ENCODE measurements at regions not wholly inside any gene's neighbourhood (a gene's known extent, or its start where the extent isn't known, plus 50 kb on each side); places are given as distances from the start of the nearest gene placed in this dataset.

- Histone ChIP-seq H3K4me1 (replicated peaks in 1 of 2; ENCODE audit: control insufficient read depth in 2 of 2, insufficient read depth in 2 of 2, low read length in 2 of 2) (no peaks in the 10 kb centered on the region), H3K27ac (ENCODE audit: extremely low read depth, low read depth, low read length) (no peak overlapping the region), H3K27me3 (ENCODE audit: control insufficient read depth in 2 of 2, insufficient read depth in 2 of 2, low read length in 2 of 2) (no peaks in the 10 kb centered on the region), H3K4me2 (ENCODE audit: insufficient read depth, low read length) (no peak overlapping the region), H4K20me1 (replicated peaks; ENCODE audit: control insufficient read depth, insufficient read depth, low read length) (no peaks in the 10 kb centered on the region), H3K79me2 (ENCODE audit: control insufficient read depth, insufficient read depth, low read length) (no peaks in the 10 kb centered on the region), H3K4me3 (no peak overlapping the region), H3K9me1 (ENCODE audit: control insufficient read depth, insufficient read depth, low read length) (no peaks in the 10 kb centered on the region), H3K36me3 (ENCODE audit: control insufficient read depth, insufficient read depth, low read length) (no peaks in the 10 kb centered on the region), H3K9me3 (replicated peaks; ENCODE audit: control insufficient read depth, insufficient read depth, low read depth, low read length) (no peaks in the 10 kb centered on the region), H3K9ac (ENCODE audit: insufficient read depth in 1 of 2, low read depth in 2 of 2, low read length in 2 of 2) (no peak overlapping the region), H2AFZ (ENCODE audit: low read depth, low read length) (no peak overlapping the region)
- WGBS (ENCODE audit: insufficient coverage, low coverage, missing lambda C conversion rate) = no CpG with 5 or more reads among the region's 1 CpG
- FAIRE-seq (no peak), DNase-seq (ENCODE audit: extremely low read depth in 1 of 4, low spot score in 3 of 4) (no peak), ATAC-seq (no peak)
- intact Hi-C loops (cut with micrococcal nuclease) (no loop called here), in situ Hi-C loops (cut with MboI) (no loop called here)
- no TSS peak for BruUV-seq (replicated peaks)
- POLR2A ChIA-PET = no interaction called here
- TF ChIP-seq TGIF2 (CRISPR knock-in tag; IDR thresholded peaks at IDR 0.05) = no peak
- TF ChIP-seq POLR3A (IDR thresholded peaks at IDR 0.05; ENCODE audit: borderline replicate concordance, extremely low read depth, insufficient read depth, insufficient read length) = no peak
- TF ChIP-seq RBM15 (IDR thresholded peaks at IDR 0.05; ENCODE audit: insufficient read depth, low read length) = no peak
- no peak for TF ChIP-seq SMAD2 (IDR thresholded peaks at IDR 0.05; ENCODE audit: low read depth, low read length)
- TF ChIP-seq BHLHE40 (IDR thresholded peaks at IDR 0.05; ENCODE audit: low read length) = no peak
- no peak for TF ChIP-seq SRSF1 (IDR thresholded peaks at IDR 0.05; ENCODE audit: low read depth, low read length)
- TF ChIP-seq FUS (optimal IDR thresholded peaks at IDR 0.05; ENCODE audit: low read depth, low read length) = no peak
- no peak for TF ChIP-seq SRSF9 (IDR thresholded peaks at IDR 0.05; ENCODE audit: borderline replicate concordance, low read depth, low read length)
- no peak for TF ChIP-seq MXD1 (CRISPR knock-in tag; IDR thresholded peaks at IDR 0.05; ENCODE audit: borderline replicate concordance, poor library complexity, severe bottlenecking)
- TF ChIP-seq FOXK1 (CRISPR knock-in tag; IDR thresholded peaks at IDR 0.05; ENCODE audit: borderline replicate concordance) = no peak
- no peak for TF ChIP-seq ETS2 (tag; IDR thresholded peaks at IDR 0.05; ENCODE audit: borderline replicate concordance, poor library complexity, severe bottlenecking)
- no peak for TF ChIP-seq ZZZ3 (IDR thresholded peaks at IDR 0.05)
- TF ChIP-seq CGGBP1 (CRISPR knock-in tag; IDR thresholded peaks at IDR 0.05) = no peak
- no peak for TF ChIP-seq ZNF347 (CRISPR knock-in tag; IDR thresholded peaks at IDR 0.05; ENCODE audit: low read depth)
- CTCF ChIA-PET (ENCODE audit: low intra/inter-chr PET ratio) = no interaction called here
These were observed 1356.8 kb upstream of the ACO1 start for GRCh38 chr9:31027678-31028077.

Measured in K562 (cell line).